Muscle of arm (tissue), 1 donor: ENCODE measurements at regions not wholly inside any gene's neighbourhood (a gene's known extent, or its start where the extent isn't known, plus 50 kb on each side); places are given as distances from the start of the nearest gene placed in this dataset.

Experiments
- DNase-seq: peaks from one replicate; pipeline ENCODE4 v3.0.0-alpha.2; 2013

- DNase-seq: no peak
Measured at GRCh38 chr10:4075443-4075842, 290.4 kb upstream of the KLF6 start.

GRCh38 chr10:4074545-4075407 is 289.8 kb upstream of the KLF6 start:
- no peak for DNase-seq

DNA sequence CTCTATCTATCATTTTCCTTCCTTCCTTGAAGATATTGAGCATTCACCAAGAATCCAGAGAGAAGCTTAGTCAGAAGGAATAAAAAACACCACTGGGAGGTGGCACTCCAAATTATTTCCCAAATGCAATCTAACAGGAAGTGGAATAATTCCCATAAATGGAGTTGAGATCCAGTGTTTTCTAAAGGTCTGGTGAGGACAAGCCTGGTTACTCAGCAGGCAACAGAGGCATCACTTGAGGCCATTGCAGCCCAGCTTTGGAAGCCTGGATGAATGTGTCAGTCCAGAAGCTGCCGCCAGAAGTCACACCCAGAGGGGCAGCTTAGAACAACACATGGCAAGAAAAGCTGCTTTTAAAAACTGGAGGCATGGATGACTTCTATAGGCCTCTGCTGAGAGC is 288.9 kb upstream of the KLF6 start:
- DNase-seq: no peak

- DNase-seq: no peak
Measured at GRCh38 chr10:4070921-4071660, 286.1 kb upstream of the KLF6 start.

GRCh38 chr10:4070184-4070583 is 285.2 kb upstream of the KLF6 start:
- peak; percentile 45 for DNase-seq

- DNase-seq: no peak
Measured at GRCh38 chr10:4069491-4069890, 284.5 kb upstream of the KLF6 start.

DNA sequence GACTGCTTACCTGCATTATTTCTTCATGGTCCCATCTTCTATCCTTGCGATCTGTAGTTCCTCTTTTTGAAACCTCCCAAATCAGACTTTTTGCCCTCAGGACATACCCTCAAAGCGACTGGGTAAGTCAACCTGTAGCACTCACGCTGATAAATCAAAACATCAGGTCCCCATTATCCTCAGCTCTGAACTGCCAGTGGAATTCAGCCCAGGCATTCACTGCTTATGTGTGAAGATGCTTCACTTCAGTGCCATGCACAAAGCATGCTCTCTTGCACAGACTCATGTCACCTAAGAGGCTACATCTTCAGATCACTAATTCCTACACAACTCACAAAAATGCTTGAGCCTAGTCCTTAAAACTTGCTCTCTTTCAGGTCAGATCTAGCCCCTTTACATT is 283.6 kb upstream of the KLF6 start:
- DNase-seq: no peak

- no peak for DNase-seq
Measured at GRCh38 chr10:4067931-4068561, 283.0 kb upstream of the KLF6 start.

- DNase-seq: no peak
Measured at GRCh38 chr10:4067531-4067930, 282.5 kb upstream of the KLF6 start.

GRCh38 chr10:4066581-4067390 is 281.8 kb upstream of the KLF6 start:
- no peak for DNase-seq

DNA sequence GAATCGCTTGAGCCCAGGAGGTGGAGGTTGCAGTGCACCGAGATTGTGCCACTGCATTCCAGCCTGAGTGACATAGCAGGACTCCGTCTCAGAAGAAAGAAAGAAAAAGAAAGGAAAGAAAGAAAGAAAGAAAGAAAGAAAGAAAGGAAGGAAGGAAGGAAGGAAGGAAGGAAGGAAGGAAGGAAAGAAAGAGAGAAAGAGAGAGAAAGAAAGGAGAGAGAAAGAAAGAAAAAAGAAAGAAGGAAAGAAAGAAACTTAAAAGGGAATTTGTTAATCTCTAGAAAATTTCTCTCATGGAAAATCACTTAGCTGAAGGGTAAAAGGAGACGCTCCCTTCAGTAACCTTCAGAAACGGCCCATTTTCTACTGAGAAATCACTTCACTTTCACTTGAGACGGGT is 279.5 kb upstream of the KLF6 start:
- DNase-seq: no peak

- no peak for DNase-seq
Measured at GRCh38 chr10:4063717-4064116, 278.7 kb upstream of the KLF6 start.

- DNase-seq: no peak
Measured at GRCh38 chr10:4062751-4063150, 277.7 kb upstream of the KLF6 start.

DNA sequence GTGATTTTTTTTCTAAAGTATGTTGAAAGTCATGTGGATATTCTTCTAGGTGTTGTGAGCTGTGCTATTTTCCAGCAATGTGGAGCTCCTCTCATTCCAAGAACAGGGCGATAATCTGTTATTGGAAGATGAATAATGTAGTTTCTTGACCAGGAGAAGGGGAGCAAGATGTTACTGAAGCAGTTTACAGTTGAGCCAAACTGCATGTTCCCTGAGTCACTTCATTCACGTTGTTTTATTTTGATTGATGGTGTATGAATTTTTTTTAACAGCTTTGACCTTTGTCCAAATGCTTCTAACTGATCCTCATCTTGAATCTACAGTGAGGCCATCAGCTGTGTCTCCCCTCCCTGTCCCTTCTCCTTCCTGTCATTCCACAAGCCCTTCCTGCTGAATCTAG is 277.1 kb upstream of the KLF6 start:
- no peak for DNase-seq

DNA sequence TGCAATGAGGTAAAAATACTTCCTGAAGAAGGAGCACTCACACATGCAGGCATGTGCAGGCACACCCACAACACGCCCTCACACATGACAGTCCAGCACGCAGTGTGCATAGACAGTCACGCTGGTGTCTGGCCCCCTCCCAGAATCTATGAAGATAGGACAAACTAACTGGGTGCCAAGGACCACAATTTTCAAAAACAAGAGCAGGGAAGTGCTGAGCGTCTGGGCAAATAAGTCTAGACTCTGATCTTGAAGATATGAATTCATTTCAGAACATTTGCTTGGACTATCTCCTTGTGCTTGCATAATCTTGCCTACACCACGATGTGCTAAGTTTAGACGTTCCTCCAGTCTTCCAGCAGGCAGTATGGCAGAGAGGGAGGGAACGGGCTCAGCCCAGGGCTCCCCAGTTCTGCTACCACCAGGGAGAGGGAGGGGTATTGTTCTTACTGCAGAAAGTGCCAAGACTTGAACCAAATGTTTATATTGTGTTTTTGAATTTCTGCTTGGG is 276.5 kb upstream of the KLF6 start:
- DNase-seq: no peak

- DNase-seq: no peak
Measured at GRCh38 chr10:4059471-4060138, 274.6 kb upstream of the KLF6 start.

GRCh38 chr10:4058514-4059029 is 273.6 kb upstream of the KLF6 start:
- no peak for DNase-seq

DNA sequence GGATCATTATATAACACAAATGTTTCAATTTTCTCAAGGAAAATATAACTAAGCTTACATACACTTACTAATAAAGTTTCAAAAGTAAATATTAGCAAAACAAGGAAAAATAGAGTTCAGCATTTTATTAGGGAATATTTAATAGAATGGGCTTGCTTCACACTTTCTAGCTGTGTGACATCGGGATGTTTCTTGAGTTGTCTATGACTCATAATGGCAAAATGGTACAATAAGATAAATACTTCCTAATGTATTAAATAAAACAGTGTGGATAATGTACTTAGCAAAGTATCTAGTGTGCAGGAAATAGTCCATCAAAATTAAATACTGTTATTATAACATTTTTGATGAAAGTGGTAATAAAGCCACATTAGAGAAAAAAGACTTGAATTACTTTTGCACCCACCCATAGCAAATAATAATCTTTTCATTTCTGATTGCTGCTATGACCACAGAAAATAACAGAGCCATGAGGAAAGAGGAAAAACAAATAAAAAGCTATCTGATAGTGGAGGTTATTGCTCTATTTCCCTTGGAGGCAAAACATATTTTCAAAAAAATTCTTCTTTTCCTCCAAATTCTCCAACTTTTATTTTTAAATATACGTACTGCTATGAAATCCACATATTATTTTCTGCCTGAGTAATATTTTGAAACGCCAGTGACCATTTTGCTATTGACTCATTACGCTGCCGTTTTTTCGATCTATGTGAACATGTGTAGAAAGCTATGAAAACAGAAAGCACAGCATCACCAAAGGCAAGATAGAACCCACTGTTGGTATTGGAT is 272.9 kb upstream of the KLF6 start:
- DNase-seq: no peak

DNA sequence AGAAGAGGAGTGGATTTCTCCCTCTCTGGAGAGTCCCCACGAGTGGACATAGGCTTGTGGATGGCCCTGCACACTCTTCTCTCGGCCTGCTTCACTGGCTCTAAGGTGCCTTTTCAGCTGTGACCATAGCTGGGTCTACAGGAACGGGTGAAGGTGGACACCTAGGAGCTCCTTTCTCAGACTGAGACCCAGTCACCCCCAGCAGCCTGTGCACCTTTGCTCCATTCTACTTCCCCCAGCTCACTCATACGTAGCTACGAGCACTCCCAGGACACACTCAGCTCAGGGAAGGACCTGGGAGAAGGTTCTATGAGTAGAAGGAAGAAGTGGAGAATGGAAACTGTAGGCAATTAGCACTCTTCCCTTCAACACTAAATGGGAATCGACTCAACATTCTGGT is 272.0 kb upstream of the KLF6 start:
- no peak for DNase-seq
